Astrocyte of the spinal cord (primary cell): ENCODE measurements at regions not wholly inside any gene's neighbourhood (a gene's known extent, or its start where the extent isn't known, plus 50 kb on each side); places are given as distances from the start of the nearest gene placed in this dataset.

ENCODE experiments used
- DNase-seq: peaks from one replicate; pipeline ENCODE4 v3.0.0; 2011; ENCODE audit warnings: low read depth, low spot score
- H3K4me3 ChIP-seq: 2 replicates; pipeline ENCODE4 v1.5.1; 2011; ENCODE audit warnings: low read depth, mild to moderate bottlenecking, low read length, moderate library complexity
- CTCF ChIP-seq: IDR thresholded peaks from 2 replicates; pipeline ENCODE4 v1.5.1; 2012; ENCODE audit warnings: low read depth, mild to moderate bottlenecking, low read length, inconsistent platforms
- in situ Hi-C: cut with HindIII; loops from 2 replicates; pipeline ENCODE4 v1.10.0; 2017; ENCODE audit warnings: low sequenced_read_pairs

- H3K4me3 ChIP-seq = no peak overlapping the region
- TF ChIP-seq CTCF = no peak
- no peak for DNase-seq
- in situ Hi-C loops = no loop called here
Observed at GRCh38 chr12:93957168-93957567, 191.2 kb upstream of the PLXNC1 start.

GRCh38 chr12:93957870-93958269 lies 190.5 kb upstream of the PLXNC1 start:
- TF ChIP-seq CTCF = no peak

GRCh38 chr12:93959657-93960056 lies 188.7 kb upstream of the PLXNC1 start:
- in situ Hi-C loops = no loop called here
- DNase-seq = no peak
- no peak for TF ChIP-seq CTCF
- no peak overlapping the region for H3K4me3 ChIP-seq

More at GRCh38 chr12:93957870-93958269, 190.5 kb upstream of the PLXNC1 start:
- in situ Hi-C loops = no loop called here
- no peak for DNase-seq
- H3K4me3 ChIP-seq = no peak overlapping the region

- H3K4me3 ChIP-seq = no peak overlapping the region
- peak; percentile 9 for DNase-seq
- TF ChIP-seq CTCF = no peak
- in situ Hi-C loops = no loop called here
Observed at GRCh38 chr12:93960521-93960920, 187.9 kb upstream of the PLXNC1 start.

GRCh38 chr12:93962336-93962735 lies 186.0 kb upstream of the PLXNC1 start:
- H3K4me3 ChIP-seq = no peak overlapping the region
- in situ Hi-C loops = no loop called here
- DNase-seq = no peak

GRCh38 chr12:93964936-93965335 lies 183.4 kb upstream of the PLXNC1 start:
- DNase-seq = no peak
- in situ Hi-C loops = no loop called here
- H3K4me3 ChIP-seq = no peak overlapping the region
- TF ChIP-seq CTCF = no peak

More at GRCh38 chr12:93962336-93962735, 186.0 kb upstream of the PLXNC1 start:
- TF ChIP-seq CTCF = no peak
